HL-60 (cell line): ENCODE measurements at regions not wholly inside any gene's neighbourhood (a gene's known extent, or its start where the extent isn't known, plus 50 kb on each side); places are given as distances from the start of the nearest gene placed in this dataset.
"Not testable (repeated sequence)": the region's sequence is repeated elsewhere in the genome, so short reads cannot be mapped to it uniquely, and the experiment has no call there.

Experiments used
- DNase-seq, 2 experiments: peaks; one replicate each; pipeline ENCODE4 v3.0.0-alpha.2; 2010 to 2020; ENCODE audit warnings: low read depth in 1 of 2, low spot score in 1 of 2
- H3K27ac ChIP-seq: fragments of 250-450 bp; sonication (Bioruptor Pico); replicated peaks from 2 replicates; pipeline ENCODE4 v1.5.1; 2020; ENCODE audit warnings: mild to moderate bottlenecking, moderate library complexity
- H3K27me3 ChIP-seq: fragments of 250-450 bp; sonication (Bioruptor Pico); 2 replicates; pipeline ENCODE4 v1.5.1; 2021; ENCODE audit warnings: mild to moderate bottlenecking, moderate library complexity; ENCODE audit not compliant: insufficient read depth, poor library complexity, severe bottlenecking
- H3K4me3 ChIP-seq: replicated peaks from 2 replicates; pipeline ENCODE4 v1.5.1; 2011; ENCODE audit warnings: mild to moderate bottlenecking, control low read depth, low read length; ENCODE audit not compliant: insufficient read depth
- CTCF ChIP-seq: IDR thresholded peaks from one replicate; pipeline ENCODE4 v1.5.1; 2011; ENCODE audit warnings: low read length, control low read depth, inconsistent platforms; ENCODE audit not compliant: insufficient read depth
- GABPA ChIP-seq: IDR thresholded peaks from 2 replicates; pipeline ENCODE4 v1.6.1; 2012; ENCODE audit warnings: low read depth
- POLR2AphosphoS5 ChIP-seq: IDR thresholded peaks from 2 replicates; pipeline ENCODE4 v1.6.1; 2012; ENCODE audit warnings: low read depth
- REST ChIP-seq: IDR thresholded peaks from 2 replicates; pipeline ENCODE4 v1.6.1; 2012; ENCODE audit warnings: low read depth; ENCODE audit not compliant: insufficient replicate concordance
- SPI1 ChIP-seq: IDR thresholded peaks from 2 replicates; pipeline ENCODE4 v1.6.1; 2012; ENCODE audit warnings: low read depth, mild to moderate bottlenecking, borderline replicate concordance

- Histone ChIP-seq H3K27me3 (no peaks in the 10 kb centered on the region), H3K4me3 (no peak overlapping the region), H3K27ac (no peak overlapping the region)
- no peak for TF ChIP-seq SPI1
- TF ChIP-seq CTCF: no peak
- TF ChIP-seq POLR2AphosphoS5: no peak
- TF ChIP-seq GABPA: no peak
- TF ChIP-seq REST: no peak
- DNase-seq: no peak
Measured at GRCh38 chr3:87822563-87822962, 236.2 kb downstream of the CGGBP1 start.

- not testable (repeated sequence) for DNase-seq, H3K27me3 ChIP-seq, H3K4me3 ChIP-seq, H3K27ac ChIP-seq
Measured at GRCh38 chr3:87813503-87813902, 245.3 kb downstream of the CGGBP1 start.

GRCh38 chr3:87811953-87812352 lies 246.9 kb downstream of the CGGBP1 start:
- no peak for DNase-seq
- H3K27me3 ChIP-seq: no peaks in the 10 kb centered on the region
- H3K27ac ChIP-seq: no peak overlapping the region
- H3K4me3 ChIP-seq: no peak overlapping the region
- TF ChIP-seq GABPA (no peak), CTCF (no peak), SPI1 (no peak), REST (no peak), POLR2AphosphoS5 (no peak)

GRCh38 chr3:87810452-87811016 lies 248.3 kb downstream of the CGGBP1 start:
- TF ChIP-seq GABPA (no peak), SPI1 (no peak), CTCF (no peak), REST (no peak), POLR2AphosphoS5 (no peak)
- no peak for DNase-seq

More at GRCh38 chr3:87810452-87811016, 248.3 kb downstream of the CGGBP1 start:
- H3K4me3 ChIP-seq: no peak overlapping the region
- H3K27ac ChIP-seq: no peak overlapping the region
- no peaks in the 10 kb centered on the region for H3K27me3 ChIP-seq
